ENCODE measurements at regions not wholly inside any gene's neighbourhood (a gene's known extent, or its start where the extent isn't known, plus 50 kb on each side); places are given as distances from the start of the nearest gene placed in this dataset.

GRCh38 chr2:111689174-111689573 is 194.8 kb downstream of the ANAPC1 start:
- no peaks in the 10 kb centered on the region for H3K36me3 ChIP-seq (ENCODE audit: low read depth)
- no peaks in the 10 kb centered on the region for H3K79me2 ChIP-seq (ENCODE audit: insufficient read depth)
- no peaks in the 10 kb centered on the region; the same call in 1 of the 2 replicates for H3K9me2 ChIP-seq (ENCODE audit: insufficient read depth)
- H2AFZ ChIP-seq: no peak overlapping the region
- TF ChIP-seq EZH2 (IDR thresholded peaks at IDR 0.05; ENCODE audit: insufficient read depth, poor library complexity, severe bottlenecking): no peak
- TF ChIP-seq EZH2phosphoT487 (IDR thresholded peaks at IDR 0.05; ENCODE audit: insufficient read depth, low read depth): no peak
- in situ Hi-C loops (cut with MboI): loop anchor here (25.0 kb wide), 1 partner anchor 577 kb away; the partner anchor contains the start of gene BCL2L11
- no peaks in the 10 kb centered on the region for H4K20me1 ChIP-seq (ENCODE audit: insufficient read depth)
- no peaks in the 10 kb centered on the region for H3K27me3 ChIP-seq (replicated peaks; ENCODE audit: insufficient read depth)
- no peaks in the 10 kb centered on the region for H3K9me3 ChIP-seq (ENCODE audit: low read depth)
- no peak overlapping the region for H3K4me3 ChIP-seq
- no peak overlapping the region for H3K4me2 ChIP-seq (ENCODE audit: unreplicated experiment)
- H3K4me1 ChIP-seq (ENCODE audit: insufficient read depth): no peaks in the 10 kb centered on the region
- H3K27ac ChIP-seq: no peak overlapping the region
- no peaks in the 10 kb centered on the region for H3F3A ChIP-seq (ENCODE audit: insufficient read depth)
- H3K9ac ChIP-seq: no peak overlapping the region
- DNase-seq: no peak

DNA sequence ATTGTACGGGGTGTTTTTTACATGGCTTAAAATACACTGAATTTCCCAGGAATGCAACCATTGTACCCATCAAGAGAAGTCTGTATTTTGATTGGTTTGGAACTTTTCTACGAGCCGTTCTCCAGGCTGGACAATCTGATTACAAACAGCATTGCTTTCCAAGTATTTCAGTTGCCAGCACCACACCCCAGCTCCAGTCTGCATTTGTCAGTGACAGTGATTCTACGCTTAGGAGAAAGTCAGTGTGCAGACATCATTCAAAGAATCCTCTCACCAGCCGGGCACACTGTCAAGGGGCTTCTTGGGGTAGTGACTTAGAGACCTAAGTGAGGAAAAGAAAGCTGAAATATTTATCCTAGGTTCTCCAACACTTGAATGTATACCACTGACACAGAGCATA is 194.1 kb downstream of the ANAPC1 start:
- no peak overlapping the region for H3K27ac ChIP-seq
- 44 to 50% methylated on average over 5 of the region's 5 CpGs for WGBS, 2 experiments (ENCODE audit: low coverage in 1 of 2, low lambda C conversion rate in 2 of 2, missing lambda C conversion rate in 2 of 2)
- no peaks in the 10 kb centered on the region for H3K9me3 ChIP-seq (ENCODE audit: low read depth)
- H2AFZ ChIP-seq: no peak overlapping the region
- no peak overlapping the region for H3K9ac ChIP-seq
- H3K4me2 ChIP-seq (ENCODE audit: unreplicated experiment): no peak overlapping the region
- no peaks in the 10 kb centered on the region for H3K36me3 ChIP-seq (ENCODE audit: low read depth)
- H3K4me1 ChIP-seq (ENCODE audit: insufficient read depth): no peaks in the 10 kb centered on the region
- H4K20me1 ChIP-seq (ENCODE audit: insufficient read depth): no peaks in the 10 kb centered on the region
- no peak for DNase-seq
- no peaks in the 10 kb centered on the region for H3K79me2 ChIP-seq (ENCODE audit: insufficient read depth)
- H3K9me2 ChIP-seq (ENCODE audit: insufficient read depth): no peaks in the 10 kb centered on the region; the same call in 1 of the 2 replicates
- peaks cover 5% of the 10 kb centered on the region; the same call in 1 of the 2 replicates for H3F3A ChIP-seq (ENCODE audit: insufficient read depth)
- in situ Hi-C loops (cut with MboI): loop anchor here (25.0 kb wide), 1 partner anchor 578 kb away; the partner anchor contains the start of gene BCL2L11
- H3K4me3 ChIP-seq: no peak overlapping the region
- H3K27me3 ChIP-seq (replicated peaks; ENCODE audit: insufficient read depth): no peaks in the 10 kb centered on the region
- TF ChIP-seq EZH2phosphoT487 (IDR thresholded peaks at IDR 0.05; ENCODE audit: insufficient read depth, low read depth): no peak
- TF ChIP-seq EZH2 (IDR thresholded peaks at IDR 0.05; ENCODE audit: insufficient read depth, poor library complexity, severe bottlenecking): no peak

DNA sequence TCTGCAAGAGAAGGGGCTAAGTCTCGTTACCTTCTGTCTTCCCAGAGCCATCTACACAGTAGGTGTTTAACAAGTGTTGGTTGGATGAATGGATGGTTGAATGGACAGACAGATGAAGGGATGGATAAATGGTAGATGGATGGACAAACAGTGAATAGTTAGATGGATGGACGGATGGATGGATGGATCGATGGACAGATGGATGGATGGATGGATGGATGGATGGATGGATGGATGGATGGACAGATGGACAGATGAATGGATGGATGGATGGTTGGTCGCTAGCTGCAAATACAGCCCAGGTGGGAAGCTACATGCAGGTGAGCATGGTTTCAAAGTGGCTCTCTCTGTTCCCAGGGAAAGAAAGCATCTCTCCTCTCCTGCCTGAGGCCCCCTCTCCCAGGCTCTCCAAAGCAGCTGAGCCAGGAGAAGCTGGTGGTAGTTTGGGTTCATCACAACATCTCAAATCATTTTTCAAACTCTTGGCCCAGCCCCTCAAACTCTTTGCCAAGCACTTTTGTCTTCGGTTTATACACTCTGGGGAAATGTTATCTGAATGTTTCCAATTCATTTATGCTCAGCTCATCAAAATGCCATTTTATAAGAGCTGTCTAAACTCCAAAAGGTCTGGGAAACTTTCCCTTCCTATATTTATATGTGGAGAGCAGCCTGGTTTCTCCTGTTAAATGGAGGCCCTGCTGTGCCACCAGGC is 192.7 kb downstream of the ANAPC1 start:
- Histone ChIP-seq H4K20me1 (ENCODE audit: insufficient read depth) (no peaks in the 10 kb centered on the region), H3K9me2 (ENCODE audit: insufficient read depth) (no peaks in the 10 kb centered on the region; the same call in 1 of the 2 replicates), H3K27ac (no peak overlapping the region), H3K36me3 (ENCODE audit: low read depth) (no peaks in the 10 kb centered on the region), H3K4me2 (ENCODE audit: unreplicated experiment) (no peak overlapping the region), H3K27me3 (replicated peaks; ENCODE audit: insufficient read depth) (no peaks in the 10 kb centered on the region), H3K9me3 (ENCODE audit: low read depth) (no peaks in the 10 kb centered on the region), H3K4me1 (ENCODE audit: insufficient read depth) (no peaks in the 10 kb centered on the region), H3K79me2 (ENCODE audit: insufficient read depth) (no peaks in the 10 kb centered on the region), H3K9ac (no peak overlapping the region), H3F3A (ENCODE audit: insufficient read depth) (peaks cover 16% of the 10 kb centered on the region; the same call in 1 of the 2 replicates), H2AFZ (no peak overlapping the region), H3K4me3 (no peak overlapping the region)
- no peak for TF ChIP-seq EZH2phosphoT487 (IDR thresholded peaks at IDR 0.05; ENCODE audit: insufficient read depth, low read depth)
- no peak for TF ChIP-seq EZH2 (IDR thresholded peaks at IDR 0.05; ENCODE audit: insufficient read depth, poor library complexity, severe bottlenecking)
- in situ Hi-C loops (cut with MboI): loop anchor here (25.0 kb wide), 1 partner anchor 579 kb away; the partner anchor contains the start of gene BCL2L11
- no peak for DNase-seq
- WGBS, 2 experiments (ENCODE audit: low coverage in 1 of 2, low lambda C conversion rate in 2 of 2, missing lambda C conversion rate in 2 of 2): 79 to 88% methylated on average over 5 of the region's 5 CpGs

DNA sequence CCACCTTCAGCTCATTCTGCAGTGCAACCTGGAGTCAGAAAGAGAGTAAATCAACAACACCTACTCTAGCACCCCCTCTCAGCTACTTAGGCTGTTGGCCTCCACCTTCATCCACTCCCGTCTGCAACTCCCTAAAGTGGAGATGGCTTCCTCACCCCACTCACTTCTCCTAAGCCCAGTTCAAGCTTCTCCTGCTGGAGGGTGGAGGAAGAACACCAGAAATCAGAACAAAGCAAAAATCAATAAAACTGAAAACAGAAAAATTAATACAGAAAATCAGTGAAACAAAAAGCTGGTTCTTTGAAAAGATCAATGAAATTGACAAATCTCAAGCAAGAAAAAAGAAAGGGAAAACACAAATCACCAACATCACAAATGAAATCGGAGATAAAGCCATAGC is 191.7 kb downstream of the ANAPC1 start:
- Histone ChIP-seq H3K36me3 (ENCODE audit: low read depth) (no peaks in the 10 kb centered on the region), H2AFZ (no peak overlapping the region), H3K9me2 (ENCODE audit: insufficient read depth) (no peaks in the 10 kb centered on the region; the same call in 1 of the 2 replicates), H3F3A (ENCODE audit: insufficient read depth) (peaks cover 16% of the 10 kb centered on the region; the same call in 1 of the 2 replicates), H3K4me1 (ENCODE audit: insufficient read depth) (no peaks in the 10 kb centered on the region), H3K27ac (no peak overlapping the region), H3K9ac (no peak overlapping the region), H3K79me2 (ENCODE audit: insufficient read depth) (no peaks in the 10 kb centered on the region), H4K20me1 (ENCODE audit: insufficient read depth) (no peaks in the 10 kb centered on the region), H3K27me3 (replicated peaks; ENCODE audit: insufficient read depth) (no peaks in the 10 kb centered on the region), H3K4me3 (no peak overlapping the region), H3K9me3 (ENCODE audit: low read depth) (no peaks in the 10 kb centered on the region), H3K4me2 (ENCODE audit: unreplicated experiment) (no peak overlapping the region)
- no peak for DNase-seq
- in situ Hi-C loops (cut with MboI): loop anchor here (25.0 kb wide), 1 partner anchor 580 kb away; the partner anchor contains the start of gene BCL2L11
- WGBS, 2 experiments (ENCODE audit: low coverage in 1 of 2, low lambda C conversion rate in 2 of 2, missing lambda C conversion rate in 2 of 2): 90 to 92% methylated on average over 2 of the region's 2 CpGs
- no peak for TF ChIP-seq EZH2phosphoT487 (IDR thresholded peaks at IDR 0.05; ENCODE audit: insufficient read depth, low read depth)
- no peak for TF ChIP-seq EZH2 (IDR thresholded peaks at IDR 0.05; ENCODE audit: insufficient read depth, poor library complexity, severe bottlenecking)

Data from GM23248 (cell line).